MCF 10A (cell line): ENCODE measurements at regions not wholly inside any gene's neighbourhood (a gene's known extent, or its start where the extent isn't known, plus 50 kb on each side); places are given as distances from the start of the nearest gene placed in this dataset.

Source experiments
- BruUV-seq: library from RNA; stranded (reverse); fragments of 400-500 nt; replicated peaks from 2 replicates; lab custom pipeline; 2021; lab: Mats Ljungman, UMichigan
- CTCF ChIA-PET: fragments of 300-600 bp; sonication (Branson Sonifier 250); formaldehyde crosslinking; extraction: SDS; loops from one replicate; lab custom pipeline; 2021; ENCODE audit warnings: antibody characterized with exemption, inconsistent platforms; lab: Yijun Ruan, JAX
- POLR2A ChIA-PET: fragments of 300-600, 350-650 bp; sonication (Branson Sonifier 250); formaldehyde crosslinking; extraction: SDS; loops from one replicate; lab custom pipeline; 2020; ENCODE audit warnings: antibody characterized with exemption, inconsistent platforms; lab: Yijun Ruan, JAX
- DNase-seq: peaks from one replicate; pipeline ENCODE4 v3.0.0-alpha.2; 2018; ENCODE audit not compliant: unreplicated experiment
- H3K27ac Mint-ChIP-seq: one replicate; pipeline ENCODE4 v1.8.0; 2022; ENCODE audit warnings: mild to moderate bottlenecking, low read depth, mixed read lengths; ENCODE audit not compliant: unreplicated experiment
- H3K27me3 Mint-ChIP-seq: one replicate; pipeline ENCODE4 v1.8.0; 2022; ENCODE audit warnings: mixed read lengths; ENCODE audit not compliant: insufficient read depth, unreplicated experiment
- H3K36me3 Mint-ChIP-seq: one replicate; pipeline ENCODE4 v1.8.0; 2022; ENCODE audit warnings: mild to moderate bottlenecking, moderate library complexity, mixed read lengths; ENCODE audit not compliant: insufficient read depth, unreplicated experiment
- H3K4me1 Mint-ChIP-seq: one replicate; pipeline ENCODE4 v1.8.0; 2022; ENCODE audit warnings: mixed read lengths; ENCODE audit not compliant: insufficient read depth, unreplicated experiment
- H3K4me3 Mint-ChIP-seq: one replicate; pipeline ENCODE4 v1.8.0; 2022; ENCODE audit warnings: mild to moderate bottlenecking, moderate library complexity, mixed read lengths; ENCODE audit not compliant: unreplicated experiment
- H3K9me3 Mint-ChIP-seq: one replicate; pipeline ENCODE4 v1.8.0; 2022; ENCODE audit warnings: mixed read lengths; ENCODE audit not compliant: unreplicated experiment
- CTCF ChIP-seq: fragments of 200-600 bp; IDR thresholded peaks from one replicate; pipeline ENCODE4 v1.8.0; 2022; ENCODE audit warnings: antibody characterized with exemption, mild to moderate bottlenecking; ENCODE audit not compliant: unreplicated experiment
- intact Hi-C: fragments of 100-400 bp; cut with micrococcal nuclease; formaldehyde crosslinking; loops from 2 replicates; pipeline ENCODE4 v1.14.1; 2022

DNA sequence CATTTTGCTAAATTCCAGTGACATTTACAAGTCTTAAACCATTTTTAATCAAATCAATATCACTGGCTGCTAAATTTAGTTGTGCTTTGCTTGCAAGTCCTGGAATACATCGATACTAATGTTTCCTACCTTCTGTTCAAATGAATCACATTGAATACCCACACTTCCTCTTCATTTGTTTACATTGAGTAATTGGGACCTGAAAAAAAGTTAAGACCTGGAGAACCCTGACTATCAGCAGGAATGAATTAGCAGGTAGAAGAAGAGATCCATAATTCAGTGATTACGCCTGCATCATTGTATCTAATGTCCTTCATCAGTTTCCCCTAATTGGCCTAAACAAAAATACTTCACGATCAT lies 369.3 kb downstream of the ETNK1 start:
- no TSS peak for BruUV-seq
- Mint-ChIP-seq H3K4me3 (no peak overlapping the region), H3K27me3 (no peaks in the 10 kb centered on the region), H3K4me1 (no peaks in the 10 kb centered on the region), H3K27ac (no peak overlapping the region), H3K9me3 (no peaks in the 10 kb centered on the region), H3K36me3 (no peaks in the 10 kb centered on the region)
- intact Hi-C loops, result no loop called here
- no peak for TF ChIP-seq CTCF
- ChIA-PET CTCF (interaction anchor here (1.4 kb wide), 1 partner anchor 13 kb away, joined by 4 read pairs; no protein-coding TSS in a partner anchor), POLR2A (interaction anchor here (0.6 kb wide), 1 partner anchor 65 kb away, joined by 5 read pairs; no protein-coding TSS in a partner anchor)
- DNase-seq, result no peak

- Mint-ChIP-seq H3K27me3 (no peaks in the 10 kb centered on the region), H3K36me3 (no peaks in the 10 kb centered on the region), H3K9me3 (no peaks in the 10 kb centered on the region), H3K27ac (no peak overlapping the region), H3K4me1 (no peaks in the 10 kb centered on the region), H3K4me3 (no peak overlapping the region)
- BruUV-seq, result no TSS peak
- CTCF ChIA-PET, result interaction anchor here (1.0 to 1.1 kb wide), 2 partner anchors 21 to 71 kb away, joined by 3 to 4 read pairs; no protein-coding TSS in a partner anchor
- no peak for DNase-seq
- intact Hi-C loops, result no loop called here
- TF ChIP-seq CTCF, result no peak
- POLR2A ChIA-PET, result no interaction called here
Measured at GRCh38 chr12:23001487-23001886, 376.5 kb downstream of the ETNK1 start.

GRCh38 chr12:23002381-23002780 lies 377.4 kb downstream of the ETNK1 start:
- Mint-ChIP-seq H3K36me3 (no peaks in the 10 kb centered on the region), H3K4me3 (no peak overlapping the region), H3K27ac (no peak overlapping the region), H3K4me1 (no peaks in the 10 kb centered on the region), H3K9me3 (no peaks in the 10 kb centered on the region), H3K27me3 (no peaks in the 10 kb centered on the region)
- no TSS peak for BruUV-seq
- CTCF ChIA-PET, result interaction anchor here (0.7 to 1.3 kb wide), 3 partner anchors 13 to 101 kb away, joined by 3 to 4 read pairs (median 4); no protein-coding TSS in a partner anchor
- POLR2A ChIA-PET, result no interaction called here
- intact Hi-C loops, result no loop called here
- no peak for TF ChIP-seq CTCF
- no peak for DNase-seq

DNA sequence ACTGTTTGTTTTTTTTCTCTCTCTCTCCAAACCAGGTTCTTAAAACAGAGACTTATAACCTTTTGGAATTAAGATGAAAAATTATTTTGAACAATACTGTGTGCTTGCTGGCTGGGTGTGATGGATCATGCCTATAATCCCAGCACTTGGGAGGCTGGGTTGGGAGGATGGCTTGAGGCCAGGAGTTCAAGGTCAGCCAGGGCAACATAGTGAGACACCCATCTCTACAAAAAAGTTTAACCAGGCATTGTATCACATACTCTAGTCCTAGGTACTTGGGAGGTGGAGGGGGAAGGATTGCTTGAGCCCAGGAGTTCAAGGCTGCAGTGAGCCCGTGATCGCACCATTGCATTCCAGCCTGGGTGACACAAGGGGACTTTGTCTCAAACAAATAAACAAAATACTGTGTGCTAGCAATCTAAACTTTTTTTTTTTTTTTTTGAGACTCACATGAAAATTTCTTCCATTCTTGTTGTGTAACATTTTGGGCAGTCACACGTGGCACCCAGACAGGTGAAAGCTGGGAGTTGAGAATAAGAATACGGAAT lies 379.6 kb downstream of the ETNK1 start:
- ChIA-PET CTCF (interaction anchor here (0.5 kb wide), 1 partner anchor 25 kb away, joined by 3 read pairs; no protein-coding TSS in a partner anchor), POLR2A (no interaction called here)
- no peak overlapping the region for H3K4me3 Mint-ChIP-seq
- no peak overlapping the region for H3K27ac Mint-ChIP-seq
- no TSS peak for BruUV-seq
- no peaks in the 10 kb centered on the region for H3K27me3 Mint-ChIP-seq
- no peak for DNase-seq
- H3K4me1 Mint-ChIP-seq, result no peaks in the 10 kb centered on the region
- intact Hi-C loops, result no loop called here
- no peak for TF ChIP-seq CTCF
- no peaks in the 10 kb centered on the region for H3K36me3 Mint-ChIP-seq
- H3K9me3 Mint-ChIP-seq, result no peaks in the 10 kb centered on the region
